SH-SY5Y (cell line): ENCODE measurements at regions not wholly inside any gene's neighbourhood (a gene's known extent, or its start where the extent isn't known, plus 50 kb on each side); places are given as distances from the start of the nearest gene placed in this dataset.

ENCODE experiments used
- GATA2 ChIP-seq: IDR thresholded peaks from 2 replicates; pipeline ENCODE4 v1.6.1; 2011; ENCODE audit warnings: mild to moderate bottlenecking, low read depth, low read length
- GATA3 ChIP-seq: IDR thresholded peaks from 2 replicates; pipeline ENCODE4 v1.6.1; 2011; ENCODE audit warnings: low read depth, mild to moderate bottlenecking, low read length, moderate library complexity

DNA sequence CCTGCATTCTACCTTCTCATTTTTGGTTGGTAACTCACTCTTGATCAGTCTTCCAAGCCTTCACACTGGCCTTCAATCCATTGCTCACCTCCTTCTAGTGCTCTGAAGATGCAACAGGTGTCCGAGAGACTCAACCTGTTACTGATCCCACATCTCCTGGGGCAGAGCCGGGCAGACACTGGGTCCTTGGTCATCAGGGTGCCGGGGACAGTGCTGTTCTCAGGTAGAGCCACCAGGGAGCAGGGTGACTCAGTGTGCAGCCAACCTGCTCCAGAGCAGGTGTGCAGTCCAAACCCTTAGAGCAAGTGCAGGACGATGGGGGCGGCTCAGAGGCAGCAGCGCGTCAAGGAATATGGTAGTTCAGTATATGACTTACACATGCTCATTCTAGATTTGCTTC, 188.4 kb downstream of the DHX15 start:
- TF ChIP-seq GATA2 (no peak), GATA3 (no peak)
